Activated T-helper 1 cell treated with anti-CD3 and anti-CD28 coated beads, Interleukin-12 subunit alpha, Interleukin-12 subunit beta, Interleukin-2, Interleukin-4 antibody, amounts not matched to agents 30 ng/mL and 10 ng/mL and 1 ng/mL, durations not matched to agents 14 hours and 24 hours and 36 hours (primary cell): ENCODE measurements at regions not wholly inside any gene's neighbourhood (a gene's known extent, or its start where the extent isn't known, plus 50 kb on each side); places are given as distances from the start of the nearest gene placed in this dataset.

Source experiments
- DNase-seq: peaks from one replicate; pipeline ENCODE4 v3.0.0; 2021; ENCODE audit warnings: low spot score
- H3K27ac Mint-ChIP-seq: one replicate; pipeline ENCODE4 v1.8.0; 2021; ENCODE audit warnings: mild to moderate bottlenecking, mixed read lengths
- H3K27me3 Mint-ChIP-seq: one replicate; pipeline ENCODE4 v1.8.0; 2022; ENCODE audit warnings: mild to moderate bottlenecking, moderate library complexity, mixed read lengths; ENCODE audit not compliant: insufficient read depth
- H3K36me3 Mint-ChIP-seq: one replicate; pipeline ENCODE4 v1.8.0; 2021; ENCODE audit warnings: low read depth, mixed read lengths
- H3K4me1 Mint-ChIP-seq: one replicate; pipeline ENCODE4 v1.8.0; 2021; ENCODE audit warnings: low read depth, mixed read lengths
- H3K4me3 Mint-ChIP-seq: one replicate; pipeline ENCODE4 v1.8.0; 2021; ENCODE audit warnings: mild to moderate bottlenecking, moderate library complexity, mixed read lengths
- H3K9me3 Mint-ChIP-seq: one replicate; pipeline ENCODE4 v1.8.0; 2021; ENCODE audit warnings: mixed read lengths
- intact Hi-C: fragments of 100-400 bp; cut with micrococcal nuclease; formaldehyde crosslinking; loops from one replicate; pipeline ENCODE4 v1.15.1; 2024

GRCh38 chr11:115710426-115710825 is 206.2 kb upstream of the CADM1 start:
- no peaks in the 10 kb centered on the region for H3K36me3 Mint-ChIP-seq
- no peak for DNase-seq
- H3K27ac Mint-ChIP-seq = no peak overlapping the region
- intact Hi-C loops = no loop called here
- H3K4me1 Mint-ChIP-seq = no peaks in the 10 kb centered on the region
- H3K4me3 Mint-ChIP-seq = no peak overlapping the region
- no peaks in the 10 kb centered on the region for H3K27me3 Mint-ChIP-seq
- no peaks in the 10 kb centered on the region for H3K9me3 Mint-ChIP-seq

GRCh38 chr11:115709297-115709696 is 205.1 kb upstream of the CADM1 start:
- no peak overlapping the region for H3K27ac Mint-ChIP-seq
- DNase-seq = no peak
- intact Hi-C loops = no loop called here

GRCh38 chr11:115707180-115707905 is 203.1 kb upstream of the CADM1 start:
- Mint-ChIP-seq H3K4me1 (no peaks in the 10 kb centered on the region), H3K9me3 (peaks cover 5% of the 10 kb centered on the region), H3K36me3 (no peaks in the 10 kb centered on the region), H3K27me3 (no peaks in the 10 kb centered on the region), H3K4me3 (no peak overlapping the region), H3K27ac (no peak overlapping the region)
- no peak for DNase-seq
- intact Hi-C loops = no loop called here

More at GRCh38 chr11:115709297-115709696, 205.1 kb upstream of the CADM1 start:
- H3K36me3 Mint-ChIP-seq = no peaks in the 10 kb centered on the region
- no peaks in the 10 kb centered on the region for H3K27me3 Mint-ChIP-seq
- H3K4me1 Mint-ChIP-seq = no peaks in the 10 kb centered on the region
- H3K9me3 Mint-ChIP-seq = peaks cover 3% of the 10 kb centered on the region
- no peak overlapping the region for H3K4me3 Mint-ChIP-seq

GRCh38 chr11:115706626-115707135 is 202.5 kb upstream of the CADM1 start:
- no peak for DNase-seq
- Mint-ChIP-seq H3K9me3 (peaks cover 5% of the 10 kb centered on the region), H3K4me1 (no peaks in the 10 kb centered on the region), H3K36me3 (no peaks in the 10 kb centered on the region), H3K4me3 (no peak overlapping the region), H3K27me3 (no peaks in the 10 kb centered on the region), H3K27ac (no peak overlapping the region)
- intact Hi-C loops = no loop called here

- H3K9me3 Mint-ChIP-seq = peaks cover 5% of the 10 kb centered on the region
- DNase-seq = no peak
- no peaks in the 10 kb centered on the region for H3K4me1 Mint-ChIP-seq
- intact Hi-C loops = no loop called here
- H3K27ac Mint-ChIP-seq = no peak overlapping the region
- no peak overlapping the region for H3K4me3 Mint-ChIP-seq
- H3K27me3 Mint-ChIP-seq = no peaks in the 10 kb centered on the region
- H3K36me3 Mint-ChIP-seq = no peaks in the 10 kb centered on the region
Observed at GRCh38 chr11:115705200-115705599, 201.0 kb upstream of the CADM1 start.

GRCh38 chr11:115700981-115701875 is 197.0 kb upstream of the CADM1 start:
- Mint-ChIP-seq H3K9me3 (peaks cover 5% of the 10 kb centered on the region), H3K27me3 (no peaks in the 10 kb centered on the region), H3K4me1 (no peaks in the 10 kb centered on the region), H3K4me3 (no peak overlapping the region), H3K27ac (no peak overlapping the region), H3K36me3 (no peaks in the 10 kb centered on the region)
- no peak for DNase-seq
- intact Hi-C loops = no loop called here

GRCh38 chr11:115700496-115700895 is 196.3 kb upstream of the CADM1 start:
- Mint-ChIP-seq H3K4me3 (no peak overlapping the region), H3K4me1 (no peaks in the 10 kb centered on the region), H3K9me3 (peaks cover 5% of the 10 kb centered on the region), H3K27ac (no peak overlapping the region), H3K27me3 (no peaks in the 10 kb centered on the region), H3K36me3 (no peaks in the 10 kb centered on the region)
- no peak for DNase-seq
- intact Hi-C loops = no loop called here

- H3K4me3 Mint-ChIP-seq = no peak overlapping the region
- H3K9me3 Mint-ChIP-seq = peaks cover 5% of the 10 kb centered on the region
- no peaks in the 10 kb centered on the region for H3K27me3 Mint-ChIP-seq
- intact Hi-C loops = no loop called here
- H3K36me3 Mint-ChIP-seq = no peaks in the 10 kb centered on the region
- H3K4me1 Mint-ChIP-seq = no peaks in the 10 kb centered on the region
- no peak overlapping the region for H3K27ac Mint-ChIP-seq
- no peak for DNase-seq
Observed at GRCh38 chr11:115699733-115700132, 195.5 kb upstream of the CADM1 start.

GRCh38 chr11:115699326-115699725 is 195.1 kb upstream of the CADM1 start:
- Mint-ChIP-seq H3K27me3 (no peaks in the 10 kb centered on the region), H3K36me3 (no peaks in the 10 kb centered on the region), H3K27ac (no peak overlapping the region), H3K9me3 (peaks cover 2% of the 10 kb centered on the region), H3K4me3 (no peak overlapping the region), H3K4me1 (no peaks in the 10 kb centered on the region)
- no peak for DNase-seq
- intact Hi-C loops = no loop called here

GRCh38 chr11:115698243-115698642 is 194.0 kb upstream of the CADM1 start:
- Mint-ChIP-seq H3K36me3 (no peaks in the 10 kb centered on the region), H3K9me3 (no peaks in the 10 kb centered on the region), H3K27ac (no peak overlapping the region), H3K4me1 (no peaks in the 10 kb centered on the region), H3K4me3 (no peak overlapping the region), H3K27me3 (no peaks in the 10 kb centered on the region)
- no peak for DNase-seq
- intact Hi-C loops = no loop called here

- no peaks in the 10 kb centered on the region for H3K9me3 Mint-ChIP-seq
- no peak overlapping the region for H3K4me3 Mint-ChIP-seq
- no peaks in the 10 kb centered on the region for H3K36me3 Mint-ChIP-seq
- H3K27me3 Mint-ChIP-seq = no peaks in the 10 kb centered on the region
- intact Hi-C loops = no loop called here
- DNase-seq = no peak
- no peaks in the 10 kb centered on the region for H3K4me1 Mint-ChIP-seq
- H3K27ac Mint-ChIP-seq = no peak overlapping the region
Observed at GRCh38 chr11:115696563-115696962, 192.3 kb upstream of the CADM1 start.

- H3K27me3 Mint-ChIP-seq = no peaks in the 10 kb centered on the region
- H3K36me3 Mint-ChIP-seq = no peaks in the 10 kb centered on the region
- DNase-seq = no peak
- no peak overlapping the region for H3K4me3 Mint-ChIP-seq
- H3K27ac Mint-ChIP-seq = no peak overlapping the region
- intact Hi-C loops = no loop called here
- H3K9me3 Mint-ChIP-seq = no peaks in the 10 kb centered on the region
- H3K4me1 Mint-ChIP-seq = no peaks in the 10 kb centered on the region
Observed at GRCh38 chr11:115695677-115696364, 191.6 kb upstream of the CADM1 start.

GRCh38 chr11:115693002-115693401 is 188.8 kb upstream of the CADM1 start:
- Mint-ChIP-seq H3K9me3 (no peaks in the 10 kb centered on the region), H3K27ac (no peak overlapping the region), H3K4me1 (no peaks in the 10 kb centered on the region), H3K27me3 (no peaks in the 10 kb centered on the region), H3K36me3 (no peaks in the 10 kb centered on the region), H3K4me3 (no peak overlapping the region)
- DNase-seq = no peak
- intact Hi-C loops = no loop called here
